Lower leg skin (tissue), 4 donors: ENCODE measurements at regions not wholly inside any gene's neighbourhood (a gene's known extent, or its start where the extent isn't known, plus 50 kb on each side); places are given as distances from the start of the nearest gene placed in this dataset.

Experiments
- DNase-seq, 2 donors: peaks; one replicate each; pipeline ENCODE4 v3.0.0-alpha.2; 2019; ENCODE audit warnings: low spot score in 2 of 2
- H3K4me3 ChIP-seq: fragments of 200-600 bp; sonication (generic); 2 replicates; pipeline ENCODE4 v1.5.1; 2017; ENCODE audit warnings: mild to moderate bottlenecking, low read depth; ENCODE audit not compliant: poor library complexity, severe bottlenecking
- CTCF ChIP-seq, 3 donors: fragments of 450-650 bp; IDR thresholded peaks; one replicate each; pipeline ENCODE4 v1.5.1; 2016; ENCODE audit warnings: antibody characterized with exemption in 3 of 3, mild to moderate bottlenecking in 3 of 3, moderate library complexity in 2 of 3
- POLR2A ChIP-seq, 2 donors: fragments of 450-650 bp; IDR thresholded peaks; one replicate each; pipeline ENCODE4 v1.6.1; 2016 to 2017; ENCODE audit warnings: antibody characterized with exemption in 2 of 2, mild to moderate bottlenecking in 1 of 2, moderate library complexity in 1 of 2
- WGBS, 2 donors: methylation state at CpG; one replicate each; pipeline ENCODE4 v1.1.5; 2018; 5-methylcytosine and 5-hydroxymethylcytosine counted together
- intact Hi-C: fragments of 100-400 bp; cut with DNase I; formaldehyde crosslinking; loops from one replicate; pipeline ENCODE4 v1.15.0; 2023; ENCODE audit warnings: low total_unique reads

GRCh38 chr13:33752597-33752996 lies 65.4 kb upstream of the RFC3 start:
- no peak overlapping the region for H3K4me3 ChIP-seq
- intact Hi-C loops = no loop called here
- WGBS, 2 donors = 65 to 72% methylated on average over 6 of the region's 6 CpGs
- TF ChIP-seq POLR2A (IDR thresholded peaks at IDR 0.05) (no peak), CTCF (IDR thresholded peaks at IDR 0.05) (no peak)
- no peak for DNase-seq

- TF ChIP-seq CTCF (IDR thresholded peaks at IDR 0.05) (no peak), POLR2A (IDR thresholded peaks at IDR 0.05) (no peak)
- 89 to 93% methylated on average over 3 of the region's 3 CpGs for WGBS, 2 donors
- DNase-seq = no peak
- intact Hi-C loops = no loop called here
- no peak overlapping the region for H3K4me3 ChIP-seq
These were observed 61.0 kb upstream of the RFC3 start for GRCh38 chr13:33756929-33757328.

- WGBS, 2 donors = 54 to 73% methylated on average over 2 of the region's 2 CpGs
- H3K4me3 ChIP-seq = no peak overlapping the region
- no peak for DNase-seq
- intact Hi-C loops = no loop called here
- TF ChIP-seq CTCF (IDR thresholded peaks at IDR 0.05) (no peak), POLR2A (IDR thresholded peaks at IDR 0.05) (no peak)
These were observed 60.2 kb upstream of the RFC3 start for GRCh38 chr13:33757713-33758112.

- intact Hi-C loops = no loop called here
- no peak for DNase-seq
- TF ChIP-seq CTCF (IDR thresholded peaks at IDR 0.05) = no peak
- no peak for TF ChIP-seq POLR2A (IDR thresholded peaks at IDR 0.05)
- no peak overlapping the region for H3K4me3 ChIP-seq
These were observed 59.8 kb upstream of the RFC3 start for GRCh38 chr13:33758113-33758512.

- 24 to 28% methylated on average over 6 of the region's 6 CpGs for WGBS, 2 donors
- no peak for DNase-seq
- intact Hi-C loops = no loop called here
- H3K4me3 ChIP-seq = no peak overlapping the region
- TF ChIP-seq POLR2A (IDR thresholded peaks at IDR 0.05) = no peak
- TF ChIP-seq CTCF (IDR thresholded peaks at IDR 0.05) = no peak
These were observed 56.2 kb upstream of the RFC3 start for GRCh38 chr13:33761740-33762139.

- 79 to 81% methylated on average over 2 of the region's 2 CpGs for WGBS, 2 donors
- TF ChIP-seq CTCF (IDR thresholded peaks at IDR 0.05) (no peak), POLR2A (IDR thresholded peaks at IDR 0.05) (no peak)
- DNase-seq = no peak
These were observed 54.9 kb upstream of the RFC3 start for GRCh38 chr13:33763021-33763420.

More at GRCh38 chr13:33763021-33763420, 54.9 kb upstream of the RFC3 start:
- H3K4me3 ChIP-seq = no peak overlapping the region
- intact Hi-C loops = no loop called here
